IMR-90 (cell line): ENCODE measurements at regions not wholly inside any gene's neighbourhood (a gene's known extent, or its start where the extent isn't known, plus 50 kb on each side); places are given as distances from the start of the nearest gene placed in this dataset.

Source experiments
- ATAC-seq: fragments of 200-7000 bp; cut with Tn5 transposase; 2 replicates; pipeline ENCODE4 v1.9.1; 2020; ENCODE audit warnings: low read depth, mild to moderate bottlenecking, moderate library complexity
- BruUV-seq: library from RNA; stranded (reverse); fragments of 400-500 nt; replicated peaks from 2 replicates; lab custom pipeline; 2021; lab: Mats Ljungman, UMichigan
- CTCF ChIA-PET: fragments of 300-600 bp; formaldehyde crosslinking; extraction: SDS; loops from one replicate; lab custom pipeline; 2021; ENCODE audit warnings: antibody characterized with exemption; lab: Yijun Ruan, JAX
- POLR2A ChIA-PET: fragments of 300-600 bp; sonication (Branson Sonifier 250); formaldehyde crosslinking; loops from one replicate; lab custom pipeline; 2022; ENCODE audit warnings: antibody characterized with exemption; ENCODE audit not compliant: unreplicated experiment; lab: Charles Lee
- DNase-seq: peaks from one replicate; pipeline ENCODE4 v3.0.0; 2013
- H2AFZ ChIP-seq: replicated peaks from 2 replicates; pipeline ENCODE3; 2013; ENCODE audit warnings: low read length, mild to moderate bottlenecking; ENCODE audit not compliant: poor library complexity
- H2AK5ac ChIP-seq: 2 replicates; pipeline ENCODE4 v1.6.1; 2013; ENCODE audit warnings: low read depth, low read length, inconsistent platforms
- H2AK9ac ChIP-seq: replicated peaks from 2 replicates; pipeline ENCODE3; 2013; ENCODE audit warnings: mild to moderate bottlenecking, low read depth, low read length, moderate library complexity; ENCODE audit not compliant: poor library complexity
- H2BK120ac ChIP-seq: 2 replicates; pipeline ENCODE4 v1.6.1; 2013; ENCODE audit warnings: low read depth, low read length, inconsistent platforms
- H2BK15ac ChIP-seq: 3 replicates; pipeline ENCODE4 v1.6.1; 2013; ENCODE audit warnings: low read depth, low read length, inconsistent platforms
- H2BK20ac ChIP-seq: 2 replicates; pipeline ENCODE4 v1.6.1; 2013; ENCODE audit warnings: low read depth, mild to moderate bottlenecking, inconsistent platforms, low read length, moderate library complexity
- H2BK5ac ChIP-seq: 2 replicates; pipeline ENCODE4 v1.6.1; 2013; ENCODE audit warnings: mild to moderate bottlenecking, low read depth, low read length, inconsistent platforms; ENCODE audit not compliant: poor library complexity, severe bottlenecking
- H3K14ac ChIP-seq: replicated peaks from 2 replicates; pipeline ENCODE4 v1.6.1; 2013; ENCODE audit warnings: low read depth, low read length, inconsistent platforms
- H3K18ac ChIP-seq: 2 replicates; pipeline ENCODE4 v1.6.1; 2013; ENCODE audit warnings: low read depth, low read length, control low read depth
- H3K23ac ChIP-seq: 2 replicates; pipeline ENCODE4 v1.6.1; 2013; ENCODE audit warnings: low read depth, low read length, inconsistent platforms
- H3K27ac ChIP-seq: 2 replicates; pipeline ENCODE4 v1.5.1; 2013; ENCODE audit warnings: mild to moderate bottlenecking, control low read depth, low read length; ENCODE audit not compliant: insufficient read depth
- H3K27me3 ChIP-seq: 2 replicates; pipeline ENCODE4 v1.6.1; 2013; ENCODE audit warnings: low read length; ENCODE audit not compliant: control insufficient read depth, insufficient read depth
- H3K36me3 ChIP-seq: 2 replicates; pipeline ENCODE4 v1.6.1; 2013; ENCODE audit warnings: low read length, mixed read lengths; ENCODE audit not compliant: control insufficient read depth, insufficient read depth
- H3K4ac ChIP-seq: 2 replicates; pipeline ENCODE4 v1.6.1; 2013; ENCODE audit warnings: low read depth, low read length, inconsistent platforms
- H3K4me1 ChIP-seq: 2 replicates; pipeline ENCODE4 v1.6.1; 2013; ENCODE audit warnings: low read length, mixed read lengths; ENCODE audit not compliant: control insufficient read depth, insufficient read depth
- H3K4me2 ChIP-seq: 2 replicates; pipeline ENCODE4 v1.6.1; 2013; ENCODE audit warnings: low read depth, mild to moderate bottlenecking, control low read depth, low read length, moderate library complexity
- H3K4me3 ChIP-seq: 2 replicates; pipeline ENCODE4 v1.5.1; 2013; ENCODE audit warnings: low read depth, mild to moderate bottlenecking, control low read depth, low read length, moderate library complexity; ENCODE audit not compliant: insufficient read depth
- H3K56ac ChIP-seq: 2 replicates; pipeline ENCODE4 v1.6.1; 2013; ENCODE audit warnings: low read length, inconsistent platforms; ENCODE audit not compliant: insufficient read depth; ENCODE audit errors: extremely low read depth
- H3K79me1 ChIP-seq, 2 experiments: 2 replicates each; pipeline ENCODE4 v1.6.1; 2013; ENCODE audit warnings: low read length in 2 of 2, inconsistent platforms in 1 of 2, low read depth in 1 of 2
- H3K9ac ChIP-seq: 2 replicates; pipeline ENCODE4 v1.6.1; 2013; ENCODE audit warnings: low read depth, low read length, control low read depth
- H3K9me1 ChIP-seq: 2 replicates; pipeline ENCODE4 v1.6.1; 2013; ENCODE audit warnings: low read length, inconsistent platforms; ENCODE audit not compliant: insufficient read depth
- H3K9me3 ChIP-seq: 2 replicates; pipeline ENCODE4 v1.6.1; 2013; ENCODE audit warnings: low read length; ENCODE audit not compliant: control insufficient read depth, insufficient read depth
- H4K20me1 ChIP-seq: 2 replicates; pipeline ENCODE4 v1.6.1; 2013; ENCODE audit warnings: low read length, inconsistent platforms; ENCODE audit not compliant: insufficient read depth
- H4K5ac ChIP-seq: 2 replicates; pipeline ENCODE4 v1.6.1; 2013; ENCODE audit warnings: mild to moderate bottlenecking, low read depth, low read length, control low read depth
- H4K8ac ChIP-seq, 2 experiments: 2 replicates each; pipeline ENCODE4 v1.6.1; 2013; ENCODE audit warnings: low read depth in 2 of 2, low read length in 2 of 2, control low read depth in 1 of 2, inconsistent platforms in 1 of 2
- H4K91ac ChIP-seq: 2 replicates; pipeline ENCODE4 v1.6.1; 2013; ENCODE audit warnings: low read depth, low read length, inconsistent platforms; ENCODE audit not compliant: insufficient read depth
- CEBPB ChIP-seq: IDR thresholded peaks from 2 replicates; pipeline ENCODE4 v1.6.1; 2012; ENCODE audit warnings: low read depth, low read length, improper control_type of control experiment
- CHD1 ChIP-seq: IDR thresholded peaks from 2 replicates; pipeline ENCODE4 v1.6.1; 2012; ENCODE audit warnings: low read depth, low read length, improper control_type of control experiment
- MAFK ChIP-seq: IDR thresholded peaks from 2 replicates; pipeline ENCODE4 v1.6.1; 2012; ENCODE audit warnings: low read depth, low read length, improper control_type of control experiment
- MAZ ChIP-seq: IDR thresholded peaks from 2 replicates; pipeline ENCODE4 v1.6.1; 2012; ENCODE audit warnings: low read depth, mild to moderate bottlenecking, low read length, improper control_type of control experiment, moderate library complexity, borderline replicate concordance
- MXI1 ChIP-seq: IDR thresholded peaks from 2 replicates; pipeline ENCODE4 v1.6.1; 2012; ENCODE audit warnings: low read depth, mild to moderate bottlenecking, low read length, moderate library complexity, borderline replicate concordance
- POLR2A ChIP-seq: IDR thresholded peaks from 2 replicates; pipeline ENCODE4 v1.6.1; 2012; ENCODE audit warnings: mild to moderate bottlenecking, low read depth, low read length
- RCOR1 ChIP-seq: IDR thresholded peaks from 2 replicates; pipeline ENCODE4 v1.6.1; 2012; ENCODE audit warnings: mild to moderate bottlenecking, low read length, improper control_type of control experiment; ENCODE audit not compliant: insufficient replicate concordance
- SMC3 ChIP-seq: fragments of 150-350 bp; IDR thresholded peaks from 2 replicates; pipeline ENCODE4 v1.6.1; 2016; ENCODE audit warnings: low read depth, mild to moderate bottlenecking, antibody characterized with exemption, low read length, moderate library complexity
- dilution Hi-C: fragments of 300-500 bp; cut with HindIII; formaldehyde crosslinking; loops from one replicate; pipeline ENCODE4 v1.14.3; 2018; ENCODE audit warnings: low sequenced_read_pairs; ENCODE audit not compliant: unreplicated experiment
- in situ Hi-C: fragments of 300-500 bp; cut with MboI; formaldehyde crosslinking; loops from 3 replicates; pipeline ENCODE4 v1.14.3; 2019; ENCODE audit warnings: low sequenced_read_pairs, inconsistent platforms, mixed read lengths
- intact Hi-C: fragments of 100-400 bp; cut with micrococcal nuclease; formaldehyde crosslinking; loops from 2 replicates; pipeline ENCODE4 v1.10.0; 2022
- TF ChIP-seq, protein P1 (sequence below): fragments of 150-350 bp; IDR thresholded peaks from 2 replicates; pipeline ENCODE4 v1.6.1; 2016; ENCODE audit warnings: low read depth, mild to moderate bottlenecking, low read length, moderate library complexity, borderline replicate concordance

DNA sequence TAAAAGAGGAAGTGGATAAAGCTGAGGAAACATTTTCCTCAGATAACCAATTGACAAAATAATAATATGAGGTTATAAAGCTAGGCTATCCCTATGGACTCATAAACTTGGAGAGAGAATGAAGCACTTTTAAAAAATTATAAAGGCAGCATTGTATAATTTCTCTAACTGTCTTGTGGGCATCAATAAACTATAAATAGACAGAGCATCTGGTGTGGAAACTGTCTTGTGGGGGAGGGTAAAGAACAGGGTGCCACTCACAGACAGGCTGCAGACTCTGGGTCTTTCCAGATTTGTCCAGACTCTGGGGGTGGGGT is 333.5 kb downstream of the BUD13 start:
- Histone ChIP-seq H3K56ac (no peak overlapping the region), H2BK20ac (no peak overlapping the region), H3K4me2 (no peak overlapping the region), H3K36me3 (no peaks in the 10 kb centered on the region), H3K9me3 (no peaks in the 10 kb centered on the region), H2BK15ac (no peak overlapping the region), H4K91ac (no peak overlapping the region), H3K4me3 (no peak overlapping the region), H4K8ac (no peak overlapping the region), H3K4me1 (no peaks in the 10 kb centered on the region), H3K9me1 (no peaks in the 10 kb centered on the region), H2BK5ac (no peak overlapping the region), H3K27ac (no peak overlapping the region), H4K5ac (no peak overlapping the region), H2AK9ac (no peak overlapping the region), H3K27me3 (no peaks in the 10 kb centered on the region), H3K18ac (no peak overlapping the region), H4K20me1 (no peaks in the 10 kb centered on the region), H3K79me1 (no peaks in the 10 kb centered on the region), H2AK5ac (no peak overlapping the region), H3K4ac (no peak overlapping the region), H3K14ac (no peak overlapping the region), H3K23ac (no peak overlapping the region), H2BK120ac (no peak overlapping the region), H2AFZ (no peak overlapping the region), H3K9ac (no peak overlapping the region)
- dilution Hi-C loops, result no loop called here
- CTCF ChIA-PET, result interaction anchor here (0.6 kb wide), 1 partner anchor 253 kb away, joined by 4 read pairs; no protein-coding TSS in a partner anchor
- ATAC-seq (no peak), DNase-seq (no peak)
- intact Hi-C loops, result no loop called here
- BruUV-seq, result no TSS peak
- POLR2A ChIA-PET, result no interaction called here
- TF ChIP-seq POLR2A, result no peak
- no peak for TF ChIP-seq MXI1
- no peak for TF ChIP-seq CEBPB
- no peak for TF ChIP-seq MAFK
- no peak for TF ChIP-seq SMC3
- TF ChIP-seq CHD1, result no peak
- TF ChIP-seq, protein P1, sequence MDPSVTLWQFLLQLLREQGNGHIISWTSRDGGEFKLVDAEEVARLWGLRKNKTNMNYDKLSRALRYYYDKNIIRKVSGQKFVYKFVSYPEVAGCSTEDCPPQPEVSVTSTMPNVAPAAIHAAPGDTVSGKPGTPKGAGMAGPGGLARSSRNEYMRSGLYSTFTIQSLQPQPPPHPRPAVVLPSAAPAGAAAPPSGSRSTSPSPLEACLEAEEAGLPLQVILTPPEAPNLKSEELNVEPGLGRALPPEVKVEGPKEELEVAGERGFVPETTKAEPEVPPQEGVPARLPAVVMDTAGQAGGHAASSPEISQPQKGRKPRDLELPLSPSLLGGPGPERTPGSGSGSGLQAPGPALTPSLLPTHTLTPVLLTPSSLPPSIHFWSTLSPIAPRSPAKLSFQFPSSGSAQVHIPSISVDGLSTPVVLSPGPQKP, result no peak
- no peak for TF ChIP-seq RCOR1
- TF ChIP-seq MAZ, result no peak
- in situ Hi-C loops, result no loop called here
